ENCODE measurements at regions not wholly inside any gene's neighbourhood (a gene's known extent, or its start where the extent isn't known, plus 50 kb on each side); places are given as distances from the start of the nearest gene placed in this dataset.

DNA sequence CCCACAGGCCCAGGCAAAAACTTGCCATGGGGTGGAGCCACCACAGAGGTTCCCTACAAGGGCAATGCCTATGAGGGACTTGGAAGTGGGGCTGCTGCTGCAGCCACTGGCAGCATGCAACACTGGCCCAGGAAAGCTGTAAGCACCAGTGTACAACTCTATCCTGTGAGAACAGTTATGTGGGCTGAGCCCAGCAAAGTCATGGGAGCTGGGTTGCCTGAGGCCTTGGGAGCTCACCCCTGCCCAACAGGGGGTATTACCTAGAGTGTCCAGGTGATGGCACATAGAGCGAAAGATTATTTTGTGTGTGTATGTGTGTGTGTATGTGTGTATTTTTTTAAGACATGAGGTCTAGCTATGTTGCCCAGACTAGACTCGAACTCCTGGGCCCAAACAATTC, 57.0 kb downstream of the TANC2 start:
- peaks cover 29% of the 10 kb centered on the region for H3K79me2 ChIP-seq (replicated peaks; ENCODE audit: insufficient read depth, low read length)
- no peaks in the 10 kb centered on the region for H3F3A ChIP-seq (ENCODE audit: insufficient read depth, low read length, poor library complexity, severe bottlenecking)
- no peak overlapping the region for H3K27ac ChIP-seq (ENCODE audit: low read length)
- H2AFZ ChIP-seq (ENCODE audit: low read depth, low read length) = no peak overlapping the region
- no peak overlapping the region for H3K9ac ChIP-seq (ENCODE audit: low read length)
- no peak overlapping the region for H3K4me3 ChIP-seq (ENCODE audit: low read length)
- no peak overlapping the region for H3K4me2 ChIP-seq (ENCODE audit: low read length)
- no peaks in the 10 kb centered on the region for H3K9me2 ChIP-seq (ENCODE audit: insufficient read depth, low read length)
- H3K9me3 ChIP-seq (ENCODE audit: low read length) = peaks cover 6% of the 10 kb centered on the region
- H3K27me3 ChIP-seq (ENCODE audit: insufficient read depth, low read depth, low read length) = no peaks in the 10 kb centered on the region
- peaks cover 9% of the 10 kb centered on the region for H3K36me3 ChIP-seq (ENCODE audit: insufficient read depth, low read length)
- H4K20me1 ChIP-seq (ENCODE audit: insufficient read depth) = no peaks in the 10 kb centered on the region
- TF ChIP-seq EP300 (conservative IDR thresholded peaks at IDR 0.05; ENCODE audit: poor library complexity, severe bottlenecking) (no peak), POLR2AphosphoS5 (IDR thresholded peaks at IDR 0.05) (no peak), MXI1 (conservative IDR thresholded peaks at IDR 0.05; ENCODE audit: poor library complexity, severe bottlenecking) (no peak), RAD21 (conservative IDR thresholded peaks at IDR 0.05) (no peak)
- TF ChIP-seq, protein P1, sequence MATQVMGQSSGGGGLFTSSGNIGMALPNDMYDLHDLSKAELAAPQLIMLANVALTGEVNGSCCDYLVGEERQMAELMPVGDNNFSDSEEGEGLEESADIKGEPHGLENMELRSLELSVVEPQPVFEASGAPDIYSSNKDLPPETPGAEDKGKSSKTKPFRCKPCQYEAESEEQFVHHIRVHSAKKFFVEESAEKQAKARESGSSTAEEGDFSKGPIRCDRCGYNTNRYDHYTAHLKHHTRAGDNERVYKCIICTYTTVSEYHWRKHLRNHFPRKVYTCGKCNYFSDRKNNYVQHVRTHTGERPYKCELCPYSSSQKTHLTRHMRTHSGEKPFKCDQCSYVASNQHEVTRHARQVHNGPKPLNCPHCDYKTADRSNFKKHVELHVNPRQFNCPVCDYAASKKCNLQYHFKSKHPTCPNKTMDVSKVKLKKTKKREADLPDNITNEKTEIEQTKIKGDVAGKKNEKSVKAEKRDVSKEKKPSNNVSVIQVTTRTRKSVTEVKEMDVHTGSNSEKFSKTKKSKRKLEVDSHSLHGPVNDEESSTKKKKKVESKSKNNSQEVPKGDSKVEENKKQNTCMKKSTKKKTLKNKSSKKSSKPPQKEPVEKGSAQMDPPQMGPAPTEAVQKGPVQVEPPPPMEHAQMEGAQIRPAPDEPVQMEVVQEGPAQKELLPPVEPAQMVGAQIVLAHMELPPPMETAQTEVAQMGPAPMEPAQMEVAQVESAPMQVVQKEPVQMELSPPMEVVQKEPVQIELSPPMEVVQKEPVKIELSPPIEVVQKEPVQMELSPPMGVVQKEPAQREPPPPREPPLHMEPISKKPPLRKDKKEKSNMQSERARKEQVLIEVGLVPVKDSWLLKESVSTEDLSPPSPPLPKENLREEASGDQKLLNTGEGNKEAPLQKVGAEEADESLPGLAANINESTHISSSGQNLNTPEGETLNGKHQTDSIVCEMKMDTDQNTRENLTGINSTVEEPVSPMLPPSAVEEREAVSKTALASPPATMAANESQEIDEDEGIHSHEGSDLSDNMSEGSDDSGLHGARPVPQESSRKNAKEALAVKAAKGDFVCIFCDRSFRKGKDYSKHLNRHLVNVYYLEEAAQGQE (IDR thresholded peaks at IDR 0.05; ENCODE audit: borderline replicate concordance) = no peak

DNA sequence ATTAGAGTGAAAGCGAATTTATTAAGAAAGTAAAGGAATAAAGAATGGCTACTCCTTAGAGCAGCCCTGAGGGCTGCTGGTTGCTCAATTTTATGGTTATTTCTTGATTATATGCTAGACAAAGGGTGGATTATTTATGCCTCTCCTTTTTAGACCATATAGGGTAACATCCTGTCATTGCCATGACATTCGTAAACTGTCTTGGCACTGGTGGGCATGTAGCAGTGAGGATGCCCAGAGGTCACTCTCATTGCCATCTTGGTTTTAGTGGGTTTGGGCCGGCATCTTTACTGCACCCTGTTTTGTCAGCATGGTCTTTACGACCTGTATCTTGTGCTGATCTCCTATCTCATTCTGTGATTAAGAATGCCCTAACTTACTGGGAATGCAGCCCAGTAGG, 58.2 kb downstream of the TANC2 start:
- H3K27ac ChIP-seq (ENCODE audit: low read length) = no peak overlapping the region
- H3K9ac ChIP-seq (ENCODE audit: low read length) = no peak overlapping the region
- no peaks in the 10 kb centered on the region for H3K9me2 ChIP-seq (ENCODE audit: insufficient read depth, low read length)
- TF ChIP-seq EP300 (conservative IDR thresholded peaks at IDR 0.05; ENCODE audit: poor library complexity, severe bottlenecking) = no peak
- TF ChIP-seq, protein P1 (IDR thresholded peaks at IDR 0.05; ENCODE audit: borderline replicate concordance) = no peak
- no peak for TF ChIP-seq MXI1 (conservative IDR thresholded peaks at IDR 0.05; ENCODE audit: poor library complexity, severe bottlenecking)
- TF ChIP-seq RAD21 (conservative IDR thresholded peaks at IDR 0.05) = no peak
- TF ChIP-seq EZH2 (IDR thresholded peaks at IDR 0.05; ENCODE audit: borderline replicate concordance, insufficient read depth, low read length, poor library complexity, severe bottlenecking) = no peak
- TF ChIP-seq, protein P2, sequence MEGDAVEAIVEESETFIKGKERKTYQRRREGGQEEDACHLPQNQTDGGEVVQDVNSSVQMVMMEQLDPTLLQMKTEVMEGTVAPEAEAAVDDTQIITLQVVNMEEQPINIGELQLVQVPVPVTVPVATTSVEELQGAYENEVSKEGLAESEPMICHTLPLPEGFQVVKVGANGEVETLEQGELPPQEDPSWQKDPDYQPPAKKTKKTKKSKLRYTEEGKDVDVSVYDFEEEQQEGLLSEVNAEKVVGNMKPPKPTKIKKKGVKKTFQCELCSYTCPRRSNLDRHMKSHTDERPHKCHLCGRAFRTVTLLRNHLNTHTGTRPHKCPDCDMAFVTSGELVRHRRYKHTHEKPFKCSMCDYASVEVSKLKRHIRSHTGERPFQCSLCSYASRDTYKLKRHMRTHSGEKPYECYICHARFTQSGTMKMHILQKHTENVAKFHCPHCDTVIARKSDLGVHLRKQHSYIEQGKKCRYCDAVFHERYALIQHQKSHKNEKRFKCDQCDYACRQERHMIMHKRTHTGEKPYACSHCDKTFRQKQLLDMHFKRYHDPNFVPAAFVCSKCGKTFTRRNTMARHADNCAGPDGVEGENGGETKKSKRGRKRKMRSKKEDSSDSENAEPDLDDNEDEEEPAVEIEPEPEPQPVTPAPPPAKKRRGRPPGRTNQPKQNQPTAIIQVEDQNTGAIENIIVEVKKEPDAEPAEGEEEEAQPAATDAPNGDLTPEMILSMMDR (IDR thresholded peaks at IDR 0.05; ENCODE audit: poor library complexity, severe bottlenecking) = no peak
- no peak for TF ChIP-seq SMC3 (conservative IDR thresholded peaks at IDR 0.05; ENCODE audit: poor library complexity)
- no peak for TF ChIP-seq TAF1 (IDR thresholded peaks at IDR 0.05; ENCODE audit: low read depth)
- TF ChIP-seq POLR2AphosphoS5 (IDR thresholded peaks at IDR 0.05) = no peak
- no peak overlapping the region for H3K4me2 ChIP-seq (ENCODE audit: low read length)
- H3F3A ChIP-seq (ENCODE audit: insufficient read depth, low read length, poor library complexity, severe bottlenecking) = no peaks in the 10 kb centered on the region
- H3K27me3 ChIP-seq (ENCODE audit: insufficient read depth, low read depth, low read length) = no peaks in the 10 kb centered on the region
- H3K9me3 ChIP-seq (ENCODE audit: low read length) = peaks cover 6% of the 10 kb centered on the region
- peaks cover 31% of the 10 kb centered on the region for H3K79me2 ChIP-seq (replicated peaks; ENCODE audit: insufficient read depth, low read length)
- no peak overlapping the region for H3K4me3 ChIP-seq (ENCODE audit: low read length)
- H4K20me1 ChIP-seq (ENCODE audit: insufficient read depth) = no peaks in the 10 kb centered on the region
- no peak overlapping the region for H2AFZ ChIP-seq (ENCODE audit: low read depth, low read length)
- peaks cover 9% of the 10 kb centered on the region for H3K36me3 ChIP-seq (ENCODE audit: insufficient read depth, low read length)
